IMR-90 (cell line): ENCODE measurements at regions not wholly inside any gene's neighbourhood (a gene's known extent, or its start where the extent isn't known, plus 50 kb on each side); places are given as distances from the start of the nearest gene placed in this dataset.

ENCODE experiments used
- ATAC-seq: fragments of 200-7000 bp; cut with Tn5 transposase; 2 replicates; pipeline ENCODE4 v1.9.1; 2020; ENCODE audit warnings: low read depth, mild to moderate bottlenecking, moderate library complexity
- BruUV-seq: library from RNA; stranded (reverse); fragments of 400-500 nt; replicated peaks from 2 replicates; lab custom pipeline; 2021; lab: Mats Ljungman, UMichigan
- CTCF ChIA-PET: fragments of 300-600 bp; formaldehyde crosslinking; extraction: SDS; loops from one replicate; lab custom pipeline; 2021; ENCODE audit warnings: antibody characterized with exemption; lab: Yijun Ruan, JAX
- POLR2A ChIA-PET: fragments of 300-600 bp; sonication (Branson Sonifier 250); formaldehyde crosslinking; loops from one replicate; lab custom pipeline; 2022; ENCODE audit warnings: antibody characterized with exemption; ENCODE audit not compliant: unreplicated experiment; lab: Charles Lee
- DNase-seq: peaks from one replicate; pipeline ENCODE4 v3.0.0; 2013
- H2AFZ ChIP-seq: replicated peaks from 2 replicates; pipeline ENCODE3; 2013; ENCODE audit warnings: low read length, mild to moderate bottlenecking; ENCODE audit not compliant: poor library complexity
- H2AK5ac ChIP-seq: 2 replicates; pipeline ENCODE4 v1.6.1; 2013; ENCODE audit warnings: low read depth, low read length, inconsistent platforms
- H2AK9ac ChIP-seq: replicated peaks from 2 replicates; pipeline ENCODE3; 2013; ENCODE audit warnings: mild to moderate bottlenecking, low read depth, low read length, moderate library complexity; ENCODE audit not compliant: poor library complexity
- H2BK120ac ChIP-seq: 2 replicates; pipeline ENCODE4 v1.6.1; 2013; ENCODE audit warnings: low read depth, low read length, inconsistent platforms
- H2BK15ac ChIP-seq: 3 replicates; pipeline ENCODE4 v1.6.1; 2013; ENCODE audit warnings: low read depth, low read length, inconsistent platforms
- H2BK20ac ChIP-seq: 2 replicates; pipeline ENCODE4 v1.6.1; 2013; ENCODE audit warnings: low read depth, mild to moderate bottlenecking, inconsistent platforms, low read length, moderate library complexity
- H2BK5ac ChIP-seq: 2 replicates; pipeline ENCODE4 v1.6.1; 2013; ENCODE audit warnings: mild to moderate bottlenecking, low read depth, low read length, inconsistent platforms; ENCODE audit not compliant: poor library complexity, severe bottlenecking
- H3K14ac ChIP-seq: replicated peaks from 2 replicates; pipeline ENCODE4 v1.6.1; 2013; ENCODE audit warnings: low read depth, low read length, inconsistent platforms
- H3K18ac ChIP-seq: 2 replicates; pipeline ENCODE4 v1.6.1; 2013; ENCODE audit warnings: low read depth, low read length, control low read depth
- H3K23ac ChIP-seq: 2 replicates; pipeline ENCODE4 v1.6.1; 2013; ENCODE audit warnings: low read depth, low read length, inconsistent platforms
- H3K27ac ChIP-seq: 2 replicates; pipeline ENCODE4 v1.5.1; 2013; ENCODE audit warnings: mild to moderate bottlenecking, control low read depth, low read length; ENCODE audit not compliant: insufficient read depth
- H3K27me3 ChIP-seq: 2 replicates; pipeline ENCODE4 v1.6.1; 2013; ENCODE audit warnings: low read length; ENCODE audit not compliant: control insufficient read depth, insufficient read depth
- H3K36me3 ChIP-seq: 2 replicates; pipeline ENCODE4 v1.6.1; 2013; ENCODE audit warnings: low read length, mixed read lengths; ENCODE audit not compliant: control insufficient read depth, insufficient read depth
- H3K4ac ChIP-seq: 2 replicates; pipeline ENCODE4 v1.6.1; 2013; ENCODE audit warnings: low read depth, low read length, inconsistent platforms
- H3K4me1 ChIP-seq: 2 replicates; pipeline ENCODE4 v1.6.1; 2013; ENCODE audit warnings: low read length, mixed read lengths; ENCODE audit not compliant: control insufficient read depth, insufficient read depth
- H3K4me2 ChIP-seq: 2 replicates; pipeline ENCODE4 v1.6.1; 2013; ENCODE audit warnings: low read depth, mild to moderate bottlenecking, control low read depth, low read length, moderate library complexity
- H3K4me3 ChIP-seq: 2 replicates; pipeline ENCODE4 v1.5.1; 2013; ENCODE audit warnings: low read depth, mild to moderate bottlenecking, control low read depth, low read length, moderate library complexity; ENCODE audit not compliant: insufficient read depth
- H3K56ac ChIP-seq: 2 replicates; pipeline ENCODE4 v1.6.1; 2013; ENCODE audit warnings: low read length, inconsistent platforms; ENCODE audit not compliant: insufficient read depth; ENCODE audit errors: extremely low read depth
- H3K79me1 ChIP-seq, 2 experiments: 2 replicates each; pipeline ENCODE4 v1.6.1; 2013; ENCODE audit warnings: low read length in 2 of 2, inconsistent platforms in 1 of 2, low read depth in 1 of 2
- H3K9ac ChIP-seq: 2 replicates; pipeline ENCODE4 v1.6.1; 2013; ENCODE audit warnings: low read depth, low read length, control low read depth
- H3K9me1 ChIP-seq: 2 replicates; pipeline ENCODE4 v1.6.1; 2013; ENCODE audit warnings: low read length, inconsistent platforms; ENCODE audit not compliant: insufficient read depth
- H3K9me3 ChIP-seq: 2 replicates; pipeline ENCODE4 v1.6.1; 2013; ENCODE audit warnings: low read length; ENCODE audit not compliant: control insufficient read depth, insufficient read depth
- H4K20me1 ChIP-seq: 2 replicates; pipeline ENCODE4 v1.6.1; 2013; ENCODE audit warnings: low read length, inconsistent platforms; ENCODE audit not compliant: insufficient read depth
- H4K5ac ChIP-seq: 2 replicates; pipeline ENCODE4 v1.6.1; 2013; ENCODE audit warnings: mild to moderate bottlenecking, low read depth, low read length, control low read depth
- H4K8ac ChIP-seq, 2 experiments: 2 replicates each; pipeline ENCODE4 v1.6.1; 2013; ENCODE audit warnings: low read depth in 2 of 2, low read length in 2 of 2, control low read depth in 1 of 2, inconsistent platforms in 1 of 2
- H4K91ac ChIP-seq: 2 replicates; pipeline ENCODE4 v1.6.1; 2013; ENCODE audit warnings: low read depth, low read length, inconsistent platforms; ENCODE audit not compliant: insufficient read depth
- CHD1 ChIP-seq: IDR thresholded peaks from 2 replicates; pipeline ENCODE4 v1.6.1; 2012; ENCODE audit warnings: low read depth, low read length, improper control_type of control experiment
- CTCF ChIP-seq: conservative IDR thresholded peaks from 2 replicates; pipeline ENCODE4 v1.5.1; 2012; ENCODE audit warnings: mild to moderate bottlenecking, low read depth, low read length, improper control_type of control experiment
- ELK1 ChIP-seq: fragments of 150-350 bp; IDR thresholded peaks from 2 replicates; pipeline ENCODE4 v1.6.1; 2016; ENCODE audit warnings: low read depth, mild to moderate bottlenecking, low read length, moderate library complexity, borderline replicate concordance
- NFE2L2 ChIP-seq: fragments of 150-350 bp; IDR thresholded peaks from 2 replicates; pipeline ENCODE4 v1.6.1; 2016; ENCODE audit warnings: low read depth, mild to moderate bottlenecking, low read length
- POLR2A ChIP-seq: IDR thresholded peaks from 2 replicates; pipeline ENCODE4 v1.6.1; 2012; ENCODE audit warnings: mild to moderate bottlenecking, low read depth, low read length
- RAD21 ChIP-seq: IDR thresholded peaks from 2 replicates; pipeline ENCODE4 v1.6.1; 2012; ENCODE audit warnings: low read length, improper control_type of control experiment
- SMC3 ChIP-seq: fragments of 150-350 bp; IDR thresholded peaks from 2 replicates; pipeline ENCODE4 v1.6.1; 2016; ENCODE audit warnings: low read depth, mild to moderate bottlenecking, antibody characterized with exemption, low read length, moderate library complexity
- WGBS, 2 experiments: methylation state at CpG; one replicate each; pipeline versions ENCODE4 v1.1.5 to v1.1.7; 2013; ENCODE audit warnings: missing lambda C conversion rate in 2 of 2; ENCODE audit not compliant: insufficient read length in 1 of 2; ENCODE audit errors: extremely low coverage in 2 of 2; 5-methylcytosine and 5-hydroxymethylcytosine counted together
- dilution Hi-C: fragments of 300-500 bp; cut with HindIII; formaldehyde crosslinking; loops from one replicate; pipeline ENCODE4 v1.14.3; 2018; ENCODE audit warnings: low sequenced_read_pairs; ENCODE audit not compliant: unreplicated experiment
- in situ Hi-C: fragments of 300-500 bp; cut with MboI; formaldehyde crosslinking; loops from 3 replicates; pipeline ENCODE4 v1.14.3; 2019; ENCODE audit warnings: low sequenced_read_pairs, inconsistent platforms, mixed read lengths
- intact Hi-C: fragments of 100-400 bp; cut with micrococcal nuclease; formaldehyde crosslinking; loops from 2 replicates; pipeline ENCODE4 v1.10.0; 2022

- POLR2A ChIA-PET = no interaction called here
- no peaks in the 10 kb centered on the region for H4K20me1 ChIP-seq
- no peak for ATAC-seq
Observed at GRCh38 chr3:6168256-6168655, 692.7 kb upstream of the GRM7 start.

More at GRCh38 chr3:6168256-6168655, 692.7 kb upstream of the GRM7 start:
- DNase-seq = no peak
- Histone ChIP-seq H3K23ac (no peak overlapping the region), H3K79me1 (no peaks in the 10 kb centered on the region), H4K8ac (no peak overlapping the region), H2BK15ac (no peak overlapping the region), H3K4ac (no peak overlapping the region), H3K9me3 (peaks cover 11% of the 10 kb centered on the region), H2AFZ (no peak overlapping the region), H3K4me1 (no peaks in the 10 kb centered on the region), H3K9ac (no peak overlapping the region), H2AK9ac (no peak overlapping the region), H3K4me3 (no peak overlapping the region), H3K36me3 (no peaks in the 10 kb centered on the region), H3K56ac (no peak overlapping the region), H2AK5ac (no peak overlapping the region), H4K5ac (no peak overlapping the region), H2BK120ac (no peak overlapping the region), H3K27me3 (no peaks in the 10 kb centered on the region), H2BK20ac (no peak overlapping the region), H4K91ac (no peak overlapping the region), H3K4me2 (no peak overlapping the region), H3K27ac (no peak overlapping the region), H3K14ac (no peak overlapping the region), H3K9me1 (no peaks in the 10 kb centered on the region), H2BK5ac (no peak overlapping the region), H3K18ac (no peak overlapping the region)
- dilution Hi-C loops = no loop called here
- in situ Hi-C loops = no loop called here
- no peak for TF ChIP-seq CHD1
- no peak for TF ChIP-seq CTCF
- TF ChIP-seq RAD21 = no peak
- TF ChIP-seq POLR2A = no peak
- TF ChIP-seq NFE2L2 = no peak
- TF ChIP-seq ELK1 = no peak
- TF ChIP-seq SMC3 = no peak
- WGBS, 2 experiments = no CpG with 5 or more reads among the region's 8 CpGs
- no TSS peak for BruUV-seq
- CTCF ChIA-PET = no interaction called here
- intact Hi-C loops = no loop called here
